Testis (tissue), 2 donors: ENCODE measurements at regions not wholly inside any gene's neighbourhood (a gene's known extent, or its start where the extent isn't known, plus 50 kb on each side); places are given as distances from the start of the nearest gene placed in this dataset.

Source experiments
- CTCF ChIP-seq, 3 experiments: fragments of 450-650 bp in 2 of 3; fragments of 200-600 bp in 1 of 3; sonication (generic) in 1 of 3; IDR thresholded peaks; one replicate each; pipeline ENCODE4 v1.5.1; 2016 to 2019; ENCODE audit warnings: antibody characterized with exemption in 3 of 3, mild to moderate bottlenecking in 2 of 3, moderate library complexity in 1 of 3
- POLR2A ChIP-seq: fragments of 450-650 bp; IDR thresholded peaks from one replicate; pipeline ENCODE4 v1.6.1; 2017; ENCODE audit warnings: antibody characterized with exemption, mild to moderate bottlenecking, moderate library complexity

- TF ChIP-seq POLR2A: no peak
- no peak for TF ChIP-seq CTCF (IDR thresholded peaks at IDR 0.05)
Observed at GRCh38 chr14:41461380-41461779, 145.3 kb upstream of the LRFN5 start.
